ENCODE measurements at regions not wholly inside any gene's neighbourhood (a gene's known extent, or its start where the extent isn't known, plus 50 kb on each side); places are given as distances from the start of the nearest gene placed in this dataset.

DNA sequence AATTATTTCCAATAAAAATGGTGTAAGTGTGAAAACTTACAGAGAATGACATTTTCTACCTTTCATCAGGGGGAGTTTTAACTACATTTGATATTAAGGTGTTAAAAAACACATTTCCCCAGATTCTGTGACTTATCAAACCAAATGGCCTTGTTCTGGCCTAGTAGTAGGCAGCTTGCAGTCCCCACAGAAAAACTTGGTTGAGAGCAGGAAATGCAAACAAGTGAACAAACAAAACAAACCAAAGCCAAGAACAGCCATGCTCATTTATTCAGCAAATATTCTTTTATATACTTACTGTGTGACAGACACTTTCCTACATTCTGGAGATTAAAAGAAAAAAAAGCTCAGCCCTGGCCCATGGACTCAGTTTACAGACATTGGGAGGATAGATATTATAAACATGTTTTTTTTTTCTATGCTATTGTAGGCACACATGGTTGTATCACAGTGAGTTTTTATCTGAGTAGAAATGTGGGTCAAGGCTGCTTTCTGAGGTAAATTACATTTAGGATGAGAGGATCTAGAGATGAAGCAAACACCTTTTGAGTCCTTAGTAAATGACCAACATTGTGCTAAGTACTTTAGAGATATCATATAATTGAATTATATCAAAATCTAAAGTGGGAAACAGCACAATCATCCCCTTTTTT is 449.2 kb upstream of the AADAT start:
- no peak for TF ChIP-seq EZH2 (IDR thresholded peaks at IDR 0.05; ENCODE audit: insufficient read depth, poor library complexity, severe bottlenecking)
- no peak for TF ChIP-seq EZH2phosphoT487 (IDR thresholded peaks at IDR 0.05; ENCODE audit: insufficient read depth, low read depth)

All from GM23248 (cell line).